H1 (cell line): ENCODE measurements at regions not wholly inside any gene's neighbourhood (a gene's known extent, or its start where the extent isn't known, plus 50 kb on each side); places are given as distances from the start of the nearest gene placed in this dataset.

Experiments
- CTCF ChIA-PET: fragments of 300-600 bp; sonication (Branson Sonifier 250); formaldehyde crosslinking; loops from one replicate; lab custom pipeline; 2021; ENCODE audit not compliant: partially characterized antibody; lab: Charles Lee
- POLR2A ChIA-PET: fragments of 300-600 bp; sonication (Branson Sonifier 250); formaldehyde crosslinking; loops from one replicate; lab custom pipeline; 2021; ENCODE audit warnings: inconsistent platforms; ENCODE audit not compliant: partially characterized antibody; lab: Charles Lee
- DNase-seq, 2 experiments: peaks; one replicate each; pipeline versions ENCODE4 v3.0.0 to v3.0.0-alpha.2; 2010 to 2022; ENCODE audit warnings: low spot score in 2 of 2, low read depth in 1 of 2, mixed read lengths in 1 of 2
- FAIRE-seq: peaks from 2 replicates; lab custom pipeline; 2011; peaks lifted over from hg19 to GRCh38; lab: Jason Lieb, UNC
- H2AFZ ChIP-seq: 2 replicates; pipeline ENCODE4 v1.8.1; 2012; ENCODE audit warnings: low read length, inconsistent platforms
- H2AK5ac ChIP-seq: 2 replicates; pipeline ENCODE4 v1.6.1; 2013; ENCODE audit warnings: low read depth, low read length
- H2BK120ac ChIP-seq: replicated peaks from 2 replicates; pipeline ENCODE3; 2013; ENCODE audit warnings: low read depth, low read length, inconsistent platforms
- H2BK12ac ChIP-seq: 2 replicates; pipeline ENCODE4 v1.6.1; 2013; ENCODE audit warnings: low read depth, low read length
- H2BK15ac ChIP-seq: 2 replicates; pipeline ENCODE4 v1.6.1; 2013; ENCODE audit warnings: low read length
- H2BK20ac ChIP-seq: 2 replicates; pipeline ENCODE4 v1.6.1; 2013; ENCODE audit warnings: low read length
- H2BK5ac ChIP-seq: 2 replicates; pipeline ENCODE4 v1.6.1; 2013; ENCODE audit warnings: low read depth, low read length
- H3K14ac ChIP-seq: 2 replicates; pipeline ENCODE4 v1.6.1; 2013; ENCODE audit warnings: inconsistent platforms; ENCODE audit not compliant: insufficient read length
- H3K18ac ChIP-seq: 2 replicates; pipeline ENCODE4 v1.6.1; 2013; ENCODE audit warnings: low read length; ENCODE audit errors: extremely low read depth
- H3K23ac ChIP-seq: 2 replicates; pipeline ENCODE4 v1.6.1; 2013; ENCODE audit warnings: inconsistent platforms; ENCODE audit not compliant: insufficient read length
- H3K23me2 ChIP-seq: 2 replicates; pipeline ENCODE4 v1.6.1; 2013; ENCODE audit warnings: low read depth, low read length
- H3K27ac ChIP-seq: 2 replicates; pipeline ENCODE4 v1.6.1; 2011; ENCODE audit warnings: low read depth, low read length, inconsistent platforms
- H3K27me3 ChIP-seq, 4 experiments: replicated peaks in 1 of 4; 1 replicate in 1 of 4; 2 replicates in 3 of 4; pipeline versions ENCODE4 v1.6.1 to v1.8.1; 2011 to 2013; ENCODE audit warnings: low read length in 3 of 4, mild to moderate bottlenecking in 3 of 4, inconsistent platforms in 2 of 4, mixed read lengths in 2 of 4, moderate library complexity in 1 of 4; ENCODE audit not compliant: control insufficient read depth in 3 of 4, insufficient read depth in 3 of 4; ENCODE audit errors: extremely low read depth in 1 of 4
- H3K36me3 ChIP-seq, 4 experiments: 2 replicates each; pipeline versions ENCODE4 v1.6.1 to v1.8.1; 2011 to 2013; ENCODE audit warnings: mild to moderate bottlenecking in 4 of 4, low read length in 3 of 4, moderate library complexity in 2 of 4, control low read depth in 1 of 4, inconsistent platforms in 1 of 4; ENCODE audit not compliant: insufficient read depth in 4 of 4, control insufficient read depth in 2 of 4
- H3K4ac ChIP-seq: replicated peaks from 2 replicates; pipeline ENCODE3; 2013; ENCODE audit warnings: low read length, low read depth, mixed read lengths, inconsistent platforms; ENCODE audit not compliant: insufficient read length
- H3K4me1 ChIP-seq, 4 experiments: replicated peaks in 1 of 4; 1 replicate in 1 of 4; 2 replicates in 3 of 4; pipeline versions ENCODE4 v1.6.1 to v1.8.1; 2011 to 2013; ENCODE audit warnings: low read length in 3 of 4, inconsistent platforms in 2 of 4, mixed read lengths in 1 of 4; ENCODE audit not compliant: insufficient read depth in 4 of 4, control insufficient read depth in 3 of 4
- H3K4me2 ChIP-seq, 2 experiments: 2 replicates each; pipeline versions ENCODE4 v1.6.1 to v1.8.1; 2011 to 2013; ENCODE audit warnings: low read depth in 2 of 2, low read length in 2 of 2, control low read depth in 1 of 2, inconsistent platforms in 1 of 2, mild to moderate bottlenecking in 1 of 2; ENCODE audit not compliant: insufficient read depth in 1 of 2
- H3K4me3 ChIP-seq, 4 experiments: fragments of 200-600, 300-600 bp in 1 of 4; sonication (generic), shearing (Covaris generic), sonication (Bioruptor Twin) in 1 of 4; 2 replicates each; pipeline versions ENCODE4 v1.5.1 to v1.8.1; 2011 to 2016; ENCODE audit warnings: low read length in 4 of 4, low read depth in 3 of 4, control low read depth in 2 of 4, inconsistent platforms in 2 of 4, mild to moderate bottlenecking in 2 of 4, mixed read lengths in 1 of 4, moderate library complexity in 1 of 4; ENCODE audit not compliant: insufficient read depth in 2 of 4; ENCODE audit errors: extremely low read depth in 1 of 4
- H3K56ac ChIP-seq: replicated peaks from 2 replicates; pipeline ENCODE3; 2013; ENCODE audit warnings: low read depth, mild to moderate bottlenecking, mixed read lengths, low read length, inconsistent platforms; ENCODE audit not compliant: insufficient read length
- H3K79me1 ChIP-seq: 2 replicates; pipeline ENCODE4 v1.6.1; 2013; ENCODE audit warnings: low read depth, low read length, control low read depth
- H3K79me2 ChIP-seq, 2 experiments: 2 replicates each; pipeline versions ENCODE4 v1.6.1 to v1.8.1; 2012 to 2013; ENCODE audit warnings: low read length in 2 of 2, mild to moderate bottlenecking in 2 of 2, inconsistent platforms in 1 of 2; ENCODE audit not compliant: insufficient read depth in 2 of 2, control insufficient read depth in 1 of 2
- H3K9ac ChIP-seq, 4 experiments: replicated peaks in 1 of 4; 1 replicate in 1 of 4; 2 replicates in 3 of 4; pipeline versions ENCODE4 v1.6.1 to v1.8.1; 2011 to 2013; ENCODE audit warnings: low read depth in 3 of 4, low read length in 3 of 4, control low read depth in 2 of 4, mild to moderate bottlenecking in 2 of 4, moderate library complexity in 2 of 4, inconsistent platforms in 1 of 4; ENCODE audit errors: extremely low read depth in 1 of 4
- H3K9me3 ChIP-seq, 2 experiments: 2 replicates each; pipeline versions ENCODE4 v1.6.1 to v1.8.1; 2012 to 2013; ENCODE audit warnings: mild to moderate bottlenecking in 2 of 2, moderate library complexity in 2 of 2, control low read depth in 1 of 2, inconsistent platforms in 1 of 2, low read depth in 1 of 2, low read length in 1 of 2, mixed read lengths in 1 of 2; ENCODE audit not compliant: insufficient read depth in 2 of 2
- H4K20me1 ChIP-seq, 2 experiments: replicated peaks in 1 of 2; 2 replicates each; pipeline versions ENCODE3 to v1.8.1; 2011 to 2013; ENCODE audit warnings: inconsistent platforms in 2 of 2, low read length in 2 of 2, mild to moderate bottlenecking in 1 of 2; ENCODE audit not compliant: insufficient read depth in 2 of 2, control insufficient read depth in 1 of 2
- H4K5ac ChIP-seq: 2 replicates; pipeline ENCODE4 v1.6.1; 2013; ENCODE audit warnings: low read length, low read depth, mixed read lengths, inconsistent platforms; ENCODE audit not compliant: insufficient read length
- H4K8ac ChIP-seq: 2 replicates; pipeline ENCODE4 v1.8.0; 2013; ENCODE audit warnings: mild to moderate bottlenecking, moderate library complexity, low read length, inconsistent platforms; ENCODE audit not compliant: insufficient read depth; ENCODE audit errors: extremely low read depth
- H4K91ac ChIP-seq: replicated peaks from 2 replicates; pipeline ENCODE3; 2013; ENCODE audit warnings: low read length, mixed read lengths, inconsistent platforms; ENCODE audit not compliant: insufficient read length
- ATF3 ChIP-seq: IDR thresholded peaks from 2 replicates; pipeline ENCODE4 v1.6.1; 2011; ENCODE audit warnings: low read depth, mild to moderate bottlenecking, low read length; ENCODE audit not compliant: insufficient read depth
- CTBP2 ChIP-seq: IDR thresholded peaks from 2 replicates; pipeline ENCODE4 v1.7.0; 2011; ENCODE audit warnings: borderline replicate concordance, mild to moderate bottlenecking, moderate library complexity, mixed read lengths, low read length; ENCODE audit not compliant: insufficient read depth, insufficient read length
- EGR1 ChIP-seq: IDR thresholded peaks from 2 replicates; pipeline ENCODE4 v1.6.1; 2011; ENCODE audit warnings: low read depth, low read length, borderline replicate concordance
- EZH2 ChIP-seq: fragments of 200-600 bp; sonication (generic); IDR thresholded peaks from 2 replicates; pipeline ENCODE4 v1.7.1; 2012; ENCODE audit warnings: low read depth, mild to moderate bottlenecking, moderate library complexity, low read length, inconsistent platforms; ENCODE audit not compliant: severe bottlenecking
- HDAC6 ChIP-seq: IDR thresholded peaks from one replicate; pipeline ENCODE4 v1.7.1; 2012; ENCODE audit warnings: low read depth, mild to moderate bottlenecking, inconsistent platforms, low read length, moderate library complexity
- JUN ChIP-seq: IDR thresholded peaks from 2 replicates; pipeline ENCODE4 v1.6.1; 2011; ENCODE audit warnings: low read depth, mild to moderate bottlenecking, improper control_type of control experiment, low read length
- MAFK ChIP-seq: IDR thresholded peaks from 2 replicates; pipeline ENCODE4 v1.6.1; 2012; ENCODE audit warnings: low read depth, mild to moderate bottlenecking, improper control_type of control experiment, low read length
- PHF8 ChIP-seq: fragments of 200-600 bp; sonication (generic); conservative IDR thresholded peaks from 2 replicates; pipeline ENCODE4 v1.7.1; 2012; ENCODE audit warnings: low read depth, mild to moderate bottlenecking, inconsistent platforms, low read length, moderate library complexity
- POLR2A ChIP-seq, 2 experiments: IDR thresholded peaks; 1 replicate in 1 of 2; 2 replicates in 1 of 2; pipeline ENCODE4 v1.6.1; 2011; ENCODE audit warnings: low read depth in 2 of 2, low read length in 2 of 2, mild to moderate bottlenecking in 2 of 2; ENCODE audit errors: control extremely low read depth in 1 of 2
- RBBP5 ChIP-seq: IDR thresholded peaks from 2 replicates; pipeline ENCODE4 v1.7.1; 2012; ENCODE audit warnings: low read depth, mild to moderate bottlenecking, inconsistent platforms, low read length, moderate library complexity, borderline replicate concordance
- SP2 ChIP-seq: IDR thresholded peaks from 2 replicates; pipeline ENCODE4 v1.6.1; 2012; ENCODE audit warnings: mild to moderate bottlenecking, low read length, inconsistent platforms
- ZNF274 ChIP-seq: IDR thresholded peaks from 2 replicates; pipeline ENCODE4 v1.7.0; 2012; ENCODE audit warnings: low read length, borderline replicate concordance; ENCODE audit errors: extremely low read depth
- WGBS, 2 experiments: shearing (Covaris generic) in 1 of 2; methylation state at CpG; one replicate each; pipeline versions ENCODE4 v1.1.6 to v1.1.7; 2013 to 2015; ENCODE audit warnings: low lambda C conversion rate in 2 of 2, mixed read lengths in 2 of 2, inconsistent platforms in 1 of 2, low coverage in 1 of 2, missing lambda C conversion rate in 1 of 2; ENCODE audit not compliant: insufficient replicate concordance in 2 of 2, insufficient coverage in 1 of 2, insufficient read length in 1 of 2; ENCODE audit errors: extremely low coverage in 1 of 2, missing lambda C conversion rate in 1 of 2; 5-methylcytosine and 5-hydroxymethylcytosine counted together

GRCh38 chr10:3838460-3839437 is 53.7 kb upstream of the KLF6 start:
- Histone ChIP-seq H3K14ac (no peak overlapping the region), H3K23me2 (no peaks in the 10 kb centered on the region), H2BK12ac (no peak overlapping the region), H3K79me2 (no peaks in the 10 kb centered on the region), H3K4me2 (no peak overlapping the region), H3K23ac (no peak overlapping the region), H3K4ac (no peak overlapping the region), H2BK15ac (no peak overlapping the region), H3K36me3 (no peaks in the 10 kb centered on the region), H3K9ac (no peak overlapping the region), H3K27me3 (no peaks in the 10 kb centered on the region), H3K9me3 (no peaks in the 10 kb centered on the region), H3K4me3 (no peak overlapping the region), H3K18ac (no peak overlapping the region), H4K91ac (no peak overlapping the region), H3K79me1 (no peaks in the 10 kb centered on the region), H2AFZ (no peak overlapping the region), H3K56ac (no peak overlapping the region), H2BK20ac (no peak overlapping the region), H4K20me1 (no peaks in the 10 kb centered on the region), H2BK5ac (no peak overlapping the region), H2BK120ac (no peak overlapping the region), H4K5ac (no peak overlapping the region), H2AK5ac (no peak overlapping the region), H3K27ac (no peak overlapping the region), H3K4me1 (peaks cover 0 to 4% (median 0%) of the 10 kb centered on the region in 4 experiments; a peak in 1 of 7 replicates), H4K8ac (no peak overlapping the region)
- CTCF ChIA-PET, result interaction anchor here (0.7 kb wide), 1 partner anchor 12 kb away, joined by 3 read pairs; no protein-coding TSS in a partner anchor
- DNase-seq (no peak), FAIRE-seq (no peak)
- POLR2A ChIA-PET, result interaction anchor here (0.8 kb wide), 1 partner anchor 54 kb away, joined by 3 read pairs; the partner anchor contains the start of gene KLF6
- 93% methylated on average over 12 of the region's 14 CpGs; no CpG with 5 or more reads in 1 of the 2 experiments for WGBS, 2 experiments
- no peak for TF ChIP-seq MAFK
- TF ChIP-seq EGR1, result no peak
- TF ChIP-seq JUN, result no peak
- no peak for TF ChIP-seq POLR2A (IDR thresholded peaks at IDR 0.05; ENCODE audit: control extremely low read depth in 1 of 2, low read depth in 2 of 2, low read length in 2 of 2)
- no peak for TF ChIP-seq ATF3
- no peak for TF ChIP-seq ZNF274
- no peak for TF ChIP-seq SP2
- TF ChIP-seq HDAC6, result no peak
- TF ChIP-seq PHF8, result no peak
- TF ChIP-seq EZH2, result no peak
- no peak for TF ChIP-seq RBBP5
- TF ChIP-seq CTBP2, result no peak
